ENCODE measurements at regions not wholly inside any gene's neighbourhood (a gene's known extent, or its start where the extent isn't known, plus 50 kb on each side); places are given as distances from the start of the nearest gene placed in this dataset.

- TF ChIP-seq POLR2AphosphoS5 (IDR thresholded peaks at IDR 0.05), result no peak
- TF ChIP-seq, protein P1, sequence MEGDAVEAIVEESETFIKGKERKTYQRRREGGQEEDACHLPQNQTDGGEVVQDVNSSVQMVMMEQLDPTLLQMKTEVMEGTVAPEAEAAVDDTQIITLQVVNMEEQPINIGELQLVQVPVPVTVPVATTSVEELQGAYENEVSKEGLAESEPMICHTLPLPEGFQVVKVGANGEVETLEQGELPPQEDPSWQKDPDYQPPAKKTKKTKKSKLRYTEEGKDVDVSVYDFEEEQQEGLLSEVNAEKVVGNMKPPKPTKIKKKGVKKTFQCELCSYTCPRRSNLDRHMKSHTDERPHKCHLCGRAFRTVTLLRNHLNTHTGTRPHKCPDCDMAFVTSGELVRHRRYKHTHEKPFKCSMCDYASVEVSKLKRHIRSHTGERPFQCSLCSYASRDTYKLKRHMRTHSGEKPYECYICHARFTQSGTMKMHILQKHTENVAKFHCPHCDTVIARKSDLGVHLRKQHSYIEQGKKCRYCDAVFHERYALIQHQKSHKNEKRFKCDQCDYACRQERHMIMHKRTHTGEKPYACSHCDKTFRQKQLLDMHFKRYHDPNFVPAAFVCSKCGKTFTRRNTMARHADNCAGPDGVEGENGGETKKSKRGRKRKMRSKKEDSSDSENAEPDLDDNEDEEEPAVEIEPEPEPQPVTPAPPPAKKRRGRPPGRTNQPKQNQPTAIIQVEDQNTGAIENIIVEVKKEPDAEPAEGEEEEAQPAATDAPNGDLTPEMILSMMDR (IDR thresholded peaks at IDR 0.05), result no peak
Measured at GRCh38 chr4:143083756-143084472, 100.8 kb upstream of the USP38 start.

All from prostate gland (tissue), 2 donors.